ENCODE measurements at regions not wholly inside any gene's neighbourhood (a gene's known extent, or its start where the extent isn't known, plus 50 kb on each side); places are given as distances from the start of the nearest gene placed in this dataset.
"Not testable (repeated sequence)": the region's sequence is repeated elsewhere in the genome, so short reads cannot be mapped to it uniquely, and the experiment has no call there.

DNA sequence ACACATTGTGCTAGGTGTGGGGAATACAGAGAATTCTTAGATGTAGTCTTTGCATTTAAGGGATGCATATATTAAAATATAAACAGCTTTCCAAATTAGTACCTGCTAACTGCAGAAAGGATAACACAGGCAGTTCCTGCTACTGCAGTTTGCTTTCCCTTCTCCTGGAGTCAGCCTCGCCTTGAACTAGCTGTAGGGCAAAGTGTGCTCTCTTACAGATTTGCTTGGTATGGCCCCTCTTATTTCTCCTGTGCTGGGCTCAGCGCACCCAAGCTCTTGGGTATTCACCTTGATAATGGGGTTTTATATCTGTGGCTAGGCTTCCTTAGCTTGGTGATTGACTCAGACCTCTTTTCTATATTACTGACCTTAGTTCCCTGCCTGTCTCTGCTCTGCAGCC, 108.4 kb upstream of the PNPT1 start:
- intact Hi-C loops (cut with DNase I) = no loop called here
- no peak for DNase-seq
- TF ChIP-seq, protein P1, sequence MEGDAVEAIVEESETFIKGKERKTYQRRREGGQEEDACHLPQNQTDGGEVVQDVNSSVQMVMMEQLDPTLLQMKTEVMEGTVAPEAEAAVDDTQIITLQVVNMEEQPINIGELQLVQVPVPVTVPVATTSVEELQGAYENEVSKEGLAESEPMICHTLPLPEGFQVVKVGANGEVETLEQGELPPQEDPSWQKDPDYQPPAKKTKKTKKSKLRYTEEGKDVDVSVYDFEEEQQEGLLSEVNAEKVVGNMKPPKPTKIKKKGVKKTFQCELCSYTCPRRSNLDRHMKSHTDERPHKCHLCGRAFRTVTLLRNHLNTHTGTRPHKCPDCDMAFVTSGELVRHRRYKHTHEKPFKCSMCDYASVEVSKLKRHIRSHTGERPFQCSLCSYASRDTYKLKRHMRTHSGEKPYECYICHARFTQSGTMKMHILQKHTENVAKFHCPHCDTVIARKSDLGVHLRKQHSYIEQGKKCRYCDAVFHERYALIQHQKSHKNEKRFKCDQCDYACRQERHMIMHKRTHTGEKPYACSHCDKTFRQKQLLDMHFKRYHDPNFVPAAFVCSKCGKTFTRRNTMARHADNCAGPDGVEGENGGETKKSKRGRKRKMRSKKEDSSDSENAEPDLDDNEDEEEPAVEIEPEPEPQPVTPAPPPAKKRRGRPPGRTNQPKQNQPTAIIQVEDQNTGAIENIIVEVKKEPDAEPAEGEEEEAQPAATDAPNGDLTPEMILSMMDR (IDR thresholded peaks at IDR 0.05) = no peak

DNA sequence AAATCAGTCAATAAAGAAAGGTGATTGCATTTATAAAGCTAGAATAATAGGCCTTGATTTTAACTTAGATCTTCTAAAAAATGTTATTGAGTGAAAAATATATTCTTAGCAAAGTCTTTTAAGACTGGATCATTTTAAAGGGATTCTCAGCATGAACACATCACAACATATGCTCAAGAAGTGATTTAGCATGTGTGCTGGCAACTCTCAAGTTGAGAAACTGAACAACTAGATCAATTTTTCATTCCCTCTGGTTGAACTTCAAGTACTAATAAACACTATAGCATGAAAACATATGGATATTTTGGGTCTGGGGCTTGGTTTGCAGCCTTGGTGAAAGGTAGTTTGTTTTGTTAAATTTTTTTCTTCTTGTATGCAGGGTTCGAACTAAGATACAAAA, 107.8 kb upstream of the PNPT1 start:
- H3K9me3 ChIP-seq = no peaks in the 10 kb centered on the region
- H3K4me1 ChIP-seq = no peaks in the 10 kb centered on the region
- TF ChIP-seq, protein P1 (IDR thresholded peaks at IDR 0.05) = no peak
- no peak overlapping the region for H3K4me3 ChIP-seq
- no peak overlapping the region for H3K27ac ChIP-seq
- H3K27me3 ChIP-seq = no peaks in the 10 kb centered on the region
- no peaks in the 10 kb centered on the region for H3K36me3 ChIP-seq
- intact Hi-C loops (cut with DNase I) = no loop called here
- ATAC-seq (no peak), DNase-seq (no peak)

More for the DNA sequence above, 108.4 kb upstream of the PNPT1 start:
- no peaks in the 10 kb centered on the region for H3K27me3 ChIP-seq
- no peaks in the 10 kb centered on the region for H3K36me3 ChIP-seq
- no peaks in the 10 kb centered on the region for H3K9me3 ChIP-seq
- no peak overlapping the region for H3K27ac ChIP-seq
- H3K4me1 ChIP-seq = no peaks in the 10 kb centered on the region
- no peak overlapping the region for H3K4me3 ChIP-seq
- no peak for ATAC-seq

DNA sequence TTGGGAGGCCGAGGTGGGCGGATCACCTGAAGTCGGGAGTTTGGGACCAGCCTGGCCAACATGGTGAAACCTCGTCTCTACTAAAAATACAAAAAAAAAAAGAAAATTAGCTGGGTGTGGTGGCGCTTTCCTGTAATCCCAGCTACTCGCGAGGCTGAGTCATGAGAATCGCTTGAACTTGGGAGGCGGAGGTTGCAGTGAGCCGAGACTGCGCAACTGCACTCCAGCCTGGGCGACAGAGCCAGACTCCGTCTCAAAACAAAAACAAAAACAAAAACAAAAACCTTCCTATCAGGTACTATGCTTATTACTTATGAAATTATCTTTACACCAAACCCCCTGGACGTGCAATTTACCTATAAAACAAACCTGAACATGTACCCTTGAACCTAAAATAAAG, 106.0 kb upstream of the PNPT1 start:
- intact Hi-C loops (cut with DNase I); H3K27me3 ChIP-seq; H3K4me3 ChIP-seq; H3K36me3 ChIP-seq; H3K4me1 ChIP-seq; DNase-seq; ATAC-seq; H3K27ac ChIP-seq; H3K9me3 ChIP-seq: not testable (repeated sequence)

DNA sequence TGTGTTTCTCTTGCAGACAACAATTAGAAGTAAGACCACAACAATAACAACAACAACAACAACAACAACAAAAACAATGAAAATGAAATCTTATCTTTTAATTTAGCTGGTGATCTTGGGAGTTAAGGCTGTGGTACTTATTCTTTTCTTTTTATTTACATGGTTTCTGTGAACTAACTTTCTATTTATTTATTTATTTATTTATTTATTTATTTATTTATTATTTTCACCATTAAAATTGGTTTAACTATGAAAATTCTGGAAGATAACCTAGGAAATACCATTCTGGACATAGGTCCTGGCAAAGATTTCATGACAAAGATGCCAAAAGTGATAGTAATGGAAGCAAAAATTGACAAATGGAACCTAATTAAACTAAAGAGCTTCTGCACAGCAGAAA, 102.5 kb upstream of the PNPT1 start:
- Histone ChIP-seq H3K9me3 (no peaks in the 10 kb centered on the region), H3K4me1 (no peaks in the 10 kb centered on the region), H3K4me3 (no peak overlapping the region), H3K27ac (no peak overlapping the region), H3K27me3 (no peaks in the 10 kb centered on the region), H3K36me3 (no peaks in the 10 kb centered on the region)
- intact Hi-C loops (cut with DNase I) = no loop called here
- DNase-seq = no peak
- TF ChIP-seq, protein P1 (IDR thresholded peaks at IDR 0.05) = no peak
- ATAC-seq = no peak

DNA sequence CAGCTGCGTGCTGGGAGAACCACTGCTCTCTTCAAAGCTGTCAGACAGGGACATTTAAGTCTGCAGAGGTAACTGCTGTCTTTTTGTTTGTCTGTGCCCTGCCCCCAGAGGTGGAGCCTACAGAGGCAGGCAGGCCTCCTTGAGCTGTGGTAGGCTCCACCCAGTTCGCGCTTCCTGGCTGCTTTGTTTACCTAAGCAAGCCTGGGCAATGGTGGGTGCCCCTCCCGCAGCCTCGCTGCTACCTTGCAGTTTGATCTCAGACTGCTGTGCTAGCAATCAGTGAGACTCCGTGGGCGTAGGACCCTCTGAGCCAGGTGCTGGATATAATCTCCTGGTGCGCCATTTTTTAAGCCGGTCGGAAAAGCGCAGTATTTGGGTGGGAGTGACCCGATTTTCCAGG, 100.0 kb upstream of the PNPT1 start:
- H3K4me3 ChIP-seq; ATAC-seq; intact Hi-C loops (cut with DNase I); H3K36me3 ChIP-seq; H3K4me1 ChIP-seq; H3K9me3 ChIP-seq; H3K27ac ChIP-seq; H3K27me3 ChIP-seq; DNase-seq: not testable (repeated sequence)

DNA sequence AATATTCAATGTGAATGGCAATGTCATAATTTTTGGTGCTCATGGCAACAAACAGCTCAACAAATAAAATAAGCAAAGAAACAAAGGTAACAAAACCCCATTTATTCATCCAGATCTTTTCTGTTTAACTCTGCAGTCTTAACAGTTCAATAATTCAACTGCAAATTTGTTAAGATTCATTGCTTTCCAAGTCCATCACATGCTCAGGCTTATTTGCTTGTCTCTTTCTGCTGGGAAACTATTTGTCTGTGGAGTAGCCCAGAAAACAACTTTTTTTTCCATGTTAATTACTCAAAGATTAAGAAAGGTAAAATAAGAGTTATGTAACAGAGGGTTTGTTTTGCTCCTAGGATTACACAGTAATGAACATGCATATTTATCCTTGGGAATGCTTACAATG, 92.6 kb upstream of the PNPT1 start:
- Histone ChIP-seq H3K27ac (no peak overlapping the region), H3K9me3 (no peaks in the 10 kb centered on the region), H3K4me3 (no peak overlapping the region), H3K4me1 (no peaks in the 10 kb centered on the region), H3K36me3 (no peaks in the 10 kb centered on the region), H3K27me3 (no peaks in the 10 kb centered on the region)
- TF ChIP-seq, protein P1 (IDR thresholded peaks at IDR 0.05) = no peak
- no peak for ATAC-seq
- intact Hi-C loops (cut with DNase I) = no loop called here
- DNase-seq = no peak

DNA sequence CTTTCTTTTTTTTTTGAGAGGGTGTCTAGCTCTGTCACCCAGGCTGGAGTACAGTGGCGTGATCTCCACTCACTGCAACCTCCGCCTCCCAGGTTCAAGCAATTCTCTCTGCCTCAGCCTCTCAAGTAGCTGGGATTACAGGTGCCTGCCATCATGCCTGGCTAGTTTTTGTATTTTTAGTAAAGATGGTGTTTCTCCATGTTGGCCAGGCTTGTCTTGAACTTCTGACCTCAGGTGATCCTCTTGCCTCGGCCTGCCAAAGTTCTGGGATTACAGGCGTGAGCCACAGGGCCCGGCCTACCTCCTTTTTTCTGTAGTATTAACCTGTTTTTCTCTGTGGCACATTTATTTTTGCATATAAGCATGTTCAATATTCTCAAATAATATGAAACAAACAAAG, 90.1 kb upstream of the PNPT1 start:
- DNase-seq; H3K27ac ChIP-seq; H3K36me3 ChIP-seq; intact Hi-C loops (cut with DNase I); H3K4me3 ChIP-seq; H3K4me1 ChIP-seq; ATAC-seq; H3K27me3 ChIP-seq; H3K9me3 ChIP-seq: not testable (repeated sequence)
